GM12801 (cell line): ENCODE measurements at regions not wholly inside any gene's neighbourhood (a gene's known extent, or its start where the extent isn't known, plus 50 kb on each side); places are given as distances from the start of the nearest gene placed in this dataset.

Source experiments
- TF ChIP-seq, protein P1 (sequence below): IDR thresholded peaks from one replicate; pipeline ENCODE4 v1.5.1; 2011; ENCODE audit warnings: control low read depth; ENCODE audit not compliant: insufficient read length; ENCODE audit errors: extremely low read depth

DNA sequence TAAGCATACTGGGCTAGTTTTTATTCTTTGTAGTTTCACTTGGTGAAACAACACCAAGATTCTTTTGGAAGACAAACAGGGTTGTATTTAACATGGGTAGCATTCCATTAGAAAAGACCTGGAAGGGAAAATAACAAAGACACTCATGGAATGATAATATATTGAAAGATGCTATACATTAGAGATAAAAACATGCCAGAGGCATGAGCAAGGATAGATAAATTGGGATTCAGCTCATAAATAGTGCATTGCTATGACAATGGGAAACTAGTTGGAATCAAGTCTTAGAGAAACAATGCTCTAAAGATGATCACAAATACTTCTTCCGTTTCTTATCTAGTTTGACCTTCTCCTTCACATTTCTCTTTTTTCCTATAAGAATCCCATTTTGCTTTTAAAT is 677.4 kb downstream of the ZNF385D start:
- TF ChIP-seq, protein P1, sequence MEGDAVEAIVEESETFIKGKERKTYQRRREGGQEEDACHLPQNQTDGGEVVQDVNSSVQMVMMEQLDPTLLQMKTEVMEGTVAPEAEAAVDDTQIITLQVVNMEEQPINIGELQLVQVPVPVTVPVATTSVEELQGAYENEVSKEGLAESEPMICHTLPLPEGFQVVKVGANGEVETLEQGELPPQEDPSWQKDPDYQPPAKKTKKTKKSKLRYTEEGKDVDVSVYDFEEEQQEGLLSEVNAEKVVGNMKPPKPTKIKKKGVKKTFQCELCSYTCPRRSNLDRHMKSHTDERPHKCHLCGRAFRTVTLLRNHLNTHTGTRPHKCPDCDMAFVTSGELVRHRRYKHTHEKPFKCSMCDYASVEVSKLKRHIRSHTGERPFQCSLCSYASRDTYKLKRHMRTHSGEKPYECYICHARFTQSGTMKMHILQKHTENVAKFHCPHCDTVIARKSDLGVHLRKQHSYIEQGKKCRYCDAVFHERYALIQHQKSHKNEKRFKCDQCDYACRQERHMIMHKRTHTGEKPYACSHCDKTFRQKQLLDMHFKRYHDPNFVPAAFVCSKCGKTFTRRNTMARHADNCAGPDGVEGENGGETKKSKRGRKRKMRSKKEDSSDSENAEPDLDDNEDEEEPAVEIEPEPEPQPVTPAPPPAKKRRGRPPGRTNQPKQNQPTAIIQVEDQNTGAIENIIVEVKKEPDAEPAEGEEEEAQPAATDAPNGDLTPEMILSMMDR, result no peak

DNA sequence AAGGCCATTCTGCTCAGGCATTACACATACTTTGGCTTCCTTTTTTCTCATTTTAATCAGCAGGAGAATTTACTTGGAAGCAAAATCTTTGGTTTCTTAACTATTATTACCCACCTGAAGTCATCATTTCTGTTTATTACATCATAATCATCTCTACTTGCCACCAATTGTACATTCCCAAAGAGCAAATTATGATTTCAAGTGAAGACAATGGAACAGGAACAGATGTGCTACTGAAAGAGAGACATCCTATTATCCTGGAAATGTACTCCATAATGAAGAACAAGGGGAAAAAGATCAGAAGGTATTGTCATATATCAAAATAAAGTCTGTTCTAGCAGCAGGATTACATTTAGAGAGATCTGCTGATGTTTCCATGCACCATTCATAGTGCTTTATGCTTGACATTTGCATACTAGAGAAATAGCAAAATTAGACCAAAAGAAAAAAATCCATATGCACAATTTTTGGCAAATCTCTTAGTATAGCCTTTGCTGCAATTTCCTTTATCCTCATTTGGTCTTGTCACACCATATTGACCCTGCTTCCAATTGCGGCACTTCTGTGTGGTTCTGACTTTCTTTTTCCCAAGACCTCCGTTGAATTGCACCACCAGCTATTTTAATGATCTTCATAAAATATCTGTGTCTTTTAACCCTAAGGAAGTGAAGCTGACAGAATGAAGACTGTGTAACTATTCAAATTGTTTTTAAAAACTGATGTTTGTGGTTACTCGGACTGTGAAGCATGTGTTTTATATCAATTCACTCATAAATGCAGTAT is 683.8 kb downstream of the ZNF385D start:
- TF ChIP-seq, protein P1, result no peak

DNA sequence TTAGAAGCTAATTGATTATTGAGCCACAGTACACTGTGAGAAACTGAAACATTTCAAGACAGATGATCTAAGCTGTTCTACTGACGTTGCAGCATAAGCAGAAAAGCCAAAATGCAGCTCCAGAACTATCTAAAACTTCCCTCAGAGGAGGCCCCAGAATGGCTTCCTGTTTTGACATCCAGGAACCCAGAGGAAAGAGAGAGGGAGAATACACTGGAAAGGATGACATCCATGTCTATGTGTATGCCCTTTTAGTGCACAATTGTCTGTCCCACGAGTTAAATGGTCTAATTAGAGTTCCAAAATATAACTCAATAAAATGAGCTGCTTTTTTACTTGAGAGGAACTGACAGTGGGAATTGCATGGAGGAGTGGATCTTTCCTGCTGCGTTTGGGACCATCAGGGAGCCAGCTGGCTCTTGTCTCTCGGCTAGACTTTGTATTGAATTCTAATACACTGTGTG is 688.1 kb downstream of the ZNF385D start:
- TF ChIP-seq, protein P1, result no peak

DNA sequence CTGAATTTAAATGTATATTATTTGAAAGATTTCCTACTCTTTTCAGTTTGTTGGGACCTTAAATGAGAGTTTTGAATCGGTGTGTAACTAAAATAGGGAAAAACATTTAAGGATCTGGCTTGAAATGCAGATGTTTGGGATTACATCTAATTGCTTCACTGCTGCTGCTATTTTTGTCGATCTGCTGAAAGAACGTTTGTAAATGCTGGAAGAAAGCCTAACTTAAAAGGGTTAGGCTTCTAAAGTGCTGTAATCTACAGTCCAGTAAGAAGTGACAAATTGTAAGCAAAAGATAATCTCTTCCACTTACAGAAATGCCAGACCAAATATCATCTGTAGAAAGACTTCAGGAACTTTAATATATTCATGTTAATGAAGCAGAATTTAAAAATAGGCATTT is 691.6 kb downstream of the ZNF385D start:
- TF ChIP-seq, protein P1, result no peak

DNA sequence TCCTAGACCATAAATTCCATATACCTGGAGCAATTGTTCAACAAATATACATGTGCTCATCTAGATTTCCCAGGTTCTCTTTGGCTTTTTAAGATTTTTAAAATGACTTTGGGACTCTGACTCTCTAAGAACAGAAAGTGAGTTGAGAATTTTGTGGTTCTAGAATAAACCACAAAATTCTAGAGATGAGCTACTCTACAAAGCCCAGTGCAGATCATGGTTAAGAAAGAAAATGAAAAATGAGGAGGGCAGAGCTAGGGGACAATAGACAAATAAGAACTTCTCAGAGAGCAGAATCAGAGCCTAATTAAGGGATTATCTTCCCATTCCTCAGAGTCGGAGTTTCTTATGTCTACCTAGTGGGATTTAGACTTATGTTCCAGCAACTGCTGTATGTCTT is 694.7 kb downstream of the ZNF385D start:
- TF ChIP-seq, protein P1, result no peak

DNA sequence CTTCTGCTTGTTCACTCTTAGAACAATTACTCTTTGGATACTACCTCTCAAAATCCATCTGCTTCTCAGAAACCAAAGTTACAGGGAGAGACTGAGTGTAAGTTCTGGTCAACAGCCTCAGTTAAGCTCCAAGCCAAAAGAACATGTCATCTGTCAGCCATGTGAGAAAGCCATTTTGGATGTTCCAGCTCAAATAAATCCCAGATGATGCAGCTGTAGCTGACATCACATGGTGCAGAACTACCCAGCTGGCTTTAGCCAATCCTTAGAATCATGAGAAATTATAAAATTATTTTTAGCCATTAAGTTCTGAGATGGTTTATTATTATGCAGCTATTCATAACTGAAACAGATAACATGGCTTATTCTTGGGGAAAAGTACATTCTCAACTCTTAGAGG is 696.0 kb downstream of the ZNF385D start:
- TF ChIP-seq, protein P1, result no peak

DNA sequence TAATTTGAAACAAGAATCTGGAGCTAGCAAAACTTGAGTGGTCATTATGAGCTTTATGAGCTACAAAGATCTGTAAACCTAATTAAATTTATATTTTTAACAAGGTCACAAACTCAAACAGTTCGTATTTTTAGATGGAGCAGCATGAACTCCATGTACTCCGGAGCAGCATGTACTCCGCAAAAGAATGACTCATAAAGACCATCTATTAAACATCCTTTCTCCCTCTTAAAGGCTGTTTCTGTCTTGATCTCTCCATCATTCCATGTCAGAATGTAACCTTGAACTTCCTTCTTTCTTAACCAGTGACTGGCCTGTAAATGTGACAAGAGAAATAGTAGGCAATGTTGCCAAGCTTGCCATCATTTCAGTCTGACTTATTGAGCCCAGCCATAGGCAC is 696.9 kb downstream of the ZNF385D start:
- TF ChIP-seq, protein P1, result no peak
